ENCODE measurements at regions not wholly inside any gene's neighbourhood (a gene's known extent, or its start where the extent isn't known, plus 50 kb on each side); places are given as distances from the start of the nearest gene placed in this dataset.

- H3K9ac ChIP-seq (ENCODE audit: low read depth, low read length), result peak overlapping the region; percentile 7; the same call in 1 of the 2 replicates
- intact Hi-C loops (cut with micrococcal nuclease), result loop anchor here (5.0 kb wide), 1 partner anchor 135 kb away; the partner anchor contains the start of gene NAV2
- H3K4me3 ChIP-seq (ENCODE audit: insufficient read depth, low read depth, low read length), result no peak overlapping the region
- H3K27me3 ChIP-seq (ENCODE audit: control insufficient read depth, insufficient read depth, low read length), result no peaks in the 10 kb centered on the region
- no peak overlapping the region for H3K23ac ChIP-seq (ENCODE audit: low read depth, low read length)
- no peaks in the 10 kb centered on the region for H3K36me3 ChIP-seq (ENCODE audit: control insufficient read depth, insufficient read depth, low read length)
- H3K27ac ChIP-seq (ENCODE audit: insufficient read depth, low read length), result peak overlapping the region; percentile 36; the same call in 1 of the 2 replicates
- no peak overlapping the region for H3K56ac ChIP-seq (ENCODE audit: extremely low read depth, insufficient read depth, low read length)
- peak overlapping the region; percentile 37 for H4K91ac ChIP-seq (ENCODE audit: insufficient read depth, low read depth, low read length)
- H3K79me1 ChIP-seq (ENCODE audit: low read depth in 1 of 2, low read length in 2 of 2), result 0 out of 4 replicates have a peak, but pooled peaks cover 0 to 6% of the 10 kb centered on the region in 2 experiments
- ChIA-PET POLR2A (ENCODE audit: unreplicated experiment) (no interaction called here), CTCF (no interaction called here)
- peak overlapping the region; percentile 83; the same call in 1 of the 2 replicates for H2BK120ac ChIP-seq (ENCODE audit: low read depth, low read length)
- no peaks in the 10 kb centered on the region for H4K20me1 ChIP-seq (ENCODE audit: insufficient read depth, low read length)
- H3K18ac ChIP-seq (ENCODE audit: low read depth, low read length), result no peak overlapping the region; the same call in 1 of the 2 replicates
- BruUV-seq (replicated peaks), result no TSS peak
- TF ChIP-seq POLR2A (IDR thresholded peaks at IDR 0.05; ENCODE audit: low read depth, low read length) (no peak), CTCF (conservative IDR thresholded peaks at IDR 0.05; ENCODE audit: low read depth, low read length) (no peak), ELK1 (IDR thresholded peaks at IDR 0.05; ENCODE audit: borderline replicate concordance, low read depth, low read length) (no peak), MXI1 (IDR thresholded peaks at IDR 0.05; ENCODE audit: borderline replicate concordance, low read depth, low read length) (no peak), RAD21 (IDR thresholded peaks at IDR 0.05; ENCODE audit: low read length) (no peak), CHD1 (IDR thresholded peaks at IDR 0.05; ENCODE audit: low read depth, low read length) (no peak), RFX5 (IDR thresholded peaks at IDR 0.05; ENCODE audit: low read depth, low read length) (no peak), MAZ (IDR thresholded peaks at IDR 0.05; ENCODE audit: borderline replicate concordance, low read depth, low read length) (no peak), NFE2L2 (IDR thresholded peaks at IDR 0.05; ENCODE audit: low read depth, low read length) (no peak), BHLHE40 (IDR thresholded peaks at IDR 0.05; ENCODE audit: low read depth, low read length) (no peak), FOS (IDR thresholded peaks at IDR 0.05; ENCODE audit: low read depth, low read length) (no peak), MAFK (IDR thresholded peaks at IDR 0.05; ENCODE audit: low read depth, low read length) (no peak), CEBPB (IDR thresholded peaks at IDR 0.05; ENCODE audit: low read depth, low read length) (no peak), SMC3 (IDR thresholded peaks at IDR 0.05; ENCODE audit: low read depth, low read length) (no peak)
- H3K9me1 ChIP-seq (ENCODE audit: insufficient read depth, low read length), result peaks cover 12% of the 10 kb centered on the region
- peak overlapping the region; percentile 14 for H2AK9ac ChIP-seq (replicated peaks; ENCODE audit: low read depth, low read length, poor library complexity)
- no peak overlapping the region for H2BK5ac ChIP-seq (ENCODE audit: low read depth, low read length, poor library complexity, severe bottlenecking)
- H3K9me3 ChIP-seq (ENCODE audit: control insufficient read depth, insufficient read depth, low read length), result no peaks in the 10 kb centered on the region
- no peak overlapping the region; the same call in 1 of the 2 replicates for H3K4me2 ChIP-seq (ENCODE audit: low read depth, low read length)
- ATAC-seq (ENCODE audit: low read depth) (peak; percentile 28), DNase-seq (no peak)
- H4K5ac ChIP-seq (ENCODE audit: low read depth, low read length), result no peak overlapping the region; the same call in 1 of the 2 replicates
- in situ Hi-C loops (cut with MboI; ENCODE audit: low sequenced_read_pairs), result no loop called here
- WGBS, 2 experiments (ENCODE audit: extremely low coverage in 2 of 2, insufficient read length in 1 of 2), result 53% methylated on average over 4 of the region's 8 CpGs; no CpG with 5 or more reads in 1 of the 2 experiments
- peak overlapping the region in 1 of 2 experiments; percentile 19; a peak in 2 of 4 replicates for H4K8ac ChIP-seq (ENCODE audit: low read depth in 2 of 2, low read length in 2 of 2)
- peak overlapping the region; percentile 31 for H3K4ac ChIP-seq (ENCODE audit: low read depth, low read length)
- peak overlapping the region; percentile 42; the same call in 1 of the 2 replicates for H2AK5ac ChIP-seq (ENCODE audit: low read depth, low read length)
- H3K4me1 ChIP-seq (ENCODE audit: control insufficient read depth, insufficient read depth, low read length), result peaks cover 20% of the 10 kb centered on the region
- H2AFZ ChIP-seq (replicated peaks; ENCODE audit: low read length, poor library complexity), result peak overlapping the region; percentile 41
- peak overlapping the region; percentile 39; the same call in 2 of the 3 replicates for H2BK15ac ChIP-seq (ENCODE audit: low read depth, low read length)
- peak overlapping the region; percentile 63; the same call in 1 of the 2 replicates for H2BK20ac ChIP-seq (ENCODE audit: low read depth, low read length)
- dilution Hi-C loops (cut with HindIII; ENCODE audit: low sequenced_read_pairs, unreplicated experiment), result no loop called here
- peak overlapping the region; percentile 47 for H3K14ac ChIP-seq (replicated peaks; ENCODE audit: low read depth, low read length)
Measured at GRCh38 chr11:19577391-19577975, 135.2 kb upstream of the NAV2 start.
